Fibroblast of the aortic adventitia (primary cell): ENCODE measurements at regions not wholly inside any gene's neighbourhood (a gene's known extent, or its start where the extent isn't known, plus 50 kb on each side); places are given as distances from the start of the nearest gene placed in this dataset.

Experiments
- DNase-seq: peaks from one replicate; pipeline ENCODE4 v3.0.0-alpha.2; 2010; ENCODE audit warnings: low read depth
- H3K4me3 ChIP-seq: 2 replicates; pipeline ENCODE4 v1.5.1; 2011; ENCODE audit warnings: low read depth, mild to moderate bottlenecking, control low read depth, low read length, moderate library complexity
- TF ChIP-seq, protein P1 (sequence below): IDR thresholded peaks from 2 replicates; pipeline ENCODE4 v1.5.1; 2011; ENCODE audit warnings: mild to moderate bottlenecking, low read length, control low read depth, inconsistent platforms; ENCODE audit not compliant: insufficient read depth

DNA sequence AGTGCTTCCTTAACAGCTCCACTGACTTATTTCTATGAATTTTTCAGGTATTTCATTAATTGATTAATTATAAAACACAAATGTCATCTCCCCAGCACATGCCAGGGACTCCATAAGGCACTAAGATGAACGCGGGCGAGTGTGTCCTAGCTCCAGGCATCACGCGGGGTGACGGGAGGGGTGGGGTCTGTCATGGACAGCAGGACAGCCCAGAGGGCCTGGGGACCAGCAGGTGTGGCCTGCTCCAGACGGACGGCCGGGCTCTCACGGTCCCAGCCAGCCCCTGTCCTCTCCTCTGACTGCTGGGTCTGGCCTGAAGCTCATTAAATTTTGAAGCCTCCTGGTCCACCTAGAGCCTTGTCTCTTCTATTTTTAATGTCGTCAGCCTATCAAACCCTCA, 531.1 kb downstream of the BRD1 start:
- TF ChIP-seq, protein P1, sequence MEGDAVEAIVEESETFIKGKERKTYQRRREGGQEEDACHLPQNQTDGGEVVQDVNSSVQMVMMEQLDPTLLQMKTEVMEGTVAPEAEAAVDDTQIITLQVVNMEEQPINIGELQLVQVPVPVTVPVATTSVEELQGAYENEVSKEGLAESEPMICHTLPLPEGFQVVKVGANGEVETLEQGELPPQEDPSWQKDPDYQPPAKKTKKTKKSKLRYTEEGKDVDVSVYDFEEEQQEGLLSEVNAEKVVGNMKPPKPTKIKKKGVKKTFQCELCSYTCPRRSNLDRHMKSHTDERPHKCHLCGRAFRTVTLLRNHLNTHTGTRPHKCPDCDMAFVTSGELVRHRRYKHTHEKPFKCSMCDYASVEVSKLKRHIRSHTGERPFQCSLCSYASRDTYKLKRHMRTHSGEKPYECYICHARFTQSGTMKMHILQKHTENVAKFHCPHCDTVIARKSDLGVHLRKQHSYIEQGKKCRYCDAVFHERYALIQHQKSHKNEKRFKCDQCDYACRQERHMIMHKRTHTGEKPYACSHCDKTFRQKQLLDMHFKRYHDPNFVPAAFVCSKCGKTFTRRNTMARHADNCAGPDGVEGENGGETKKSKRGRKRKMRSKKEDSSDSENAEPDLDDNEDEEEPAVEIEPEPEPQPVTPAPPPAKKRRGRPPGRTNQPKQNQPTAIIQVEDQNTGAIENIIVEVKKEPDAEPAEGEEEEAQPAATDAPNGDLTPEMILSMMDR = no peak
- no peak for DNase-seq
- H3K4me3 ChIP-seq = no peak overlapping the region

DNA sequence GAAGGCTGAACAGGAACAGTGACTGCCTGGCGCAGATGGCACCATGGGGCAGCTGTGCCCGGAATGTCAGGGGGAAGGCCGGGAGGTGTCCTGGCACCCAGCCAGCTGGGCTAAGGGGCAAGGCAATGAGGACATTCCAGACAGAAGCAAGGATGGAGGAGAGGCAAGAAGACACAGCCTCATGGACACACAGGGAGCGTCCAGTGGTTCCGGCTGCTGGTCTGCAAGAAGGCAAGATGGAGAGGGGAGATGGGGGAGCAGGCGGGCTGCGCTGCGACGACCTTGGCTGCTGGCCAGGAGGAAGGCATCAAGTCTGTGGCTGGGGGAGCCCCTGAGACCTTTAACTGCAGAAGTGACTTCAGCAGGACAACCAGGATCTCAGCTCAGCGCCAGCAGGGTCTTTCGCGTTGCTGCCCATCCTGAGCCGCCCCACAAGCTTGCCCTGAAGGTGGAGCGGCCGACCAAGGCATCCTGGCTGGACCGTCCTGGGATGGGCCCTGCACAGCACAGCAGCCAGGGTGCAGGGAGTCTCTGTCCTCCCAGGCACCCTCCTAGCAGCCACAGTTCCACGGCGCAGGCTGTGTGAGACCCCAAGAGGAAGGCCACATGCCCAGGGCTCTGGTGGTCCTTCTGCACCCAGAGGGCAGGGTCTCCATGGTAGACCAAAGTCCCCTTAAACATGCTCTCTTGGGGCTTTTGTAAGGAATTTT, 531.7 kb downstream of the BRD1 start:
- no peak for DNase-seq
- TF ChIP-seq, protein P1 = no peak
- no peak overlapping the region for H3K4me3 ChIP-seq

DNA sequence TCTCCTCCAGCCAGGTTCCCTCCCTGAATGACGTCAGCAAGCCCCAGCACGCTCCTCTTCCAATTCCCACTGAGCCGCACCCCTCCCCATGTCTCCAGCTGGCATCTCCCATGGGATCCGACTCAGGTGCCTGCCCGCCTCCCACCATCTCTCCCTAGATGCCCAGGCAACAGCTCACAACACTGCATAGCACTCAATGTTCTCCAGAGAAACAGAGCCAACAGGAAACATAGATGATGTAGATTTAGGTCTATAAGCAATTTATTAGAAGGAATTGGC, 532.3 kb downstream of the BRD1 start:
- TF ChIP-seq, protein P1 = no peak
- DNase-seq = no peak
- H3K4me3 ChIP-seq = no peak overlapping the region

DNA sequence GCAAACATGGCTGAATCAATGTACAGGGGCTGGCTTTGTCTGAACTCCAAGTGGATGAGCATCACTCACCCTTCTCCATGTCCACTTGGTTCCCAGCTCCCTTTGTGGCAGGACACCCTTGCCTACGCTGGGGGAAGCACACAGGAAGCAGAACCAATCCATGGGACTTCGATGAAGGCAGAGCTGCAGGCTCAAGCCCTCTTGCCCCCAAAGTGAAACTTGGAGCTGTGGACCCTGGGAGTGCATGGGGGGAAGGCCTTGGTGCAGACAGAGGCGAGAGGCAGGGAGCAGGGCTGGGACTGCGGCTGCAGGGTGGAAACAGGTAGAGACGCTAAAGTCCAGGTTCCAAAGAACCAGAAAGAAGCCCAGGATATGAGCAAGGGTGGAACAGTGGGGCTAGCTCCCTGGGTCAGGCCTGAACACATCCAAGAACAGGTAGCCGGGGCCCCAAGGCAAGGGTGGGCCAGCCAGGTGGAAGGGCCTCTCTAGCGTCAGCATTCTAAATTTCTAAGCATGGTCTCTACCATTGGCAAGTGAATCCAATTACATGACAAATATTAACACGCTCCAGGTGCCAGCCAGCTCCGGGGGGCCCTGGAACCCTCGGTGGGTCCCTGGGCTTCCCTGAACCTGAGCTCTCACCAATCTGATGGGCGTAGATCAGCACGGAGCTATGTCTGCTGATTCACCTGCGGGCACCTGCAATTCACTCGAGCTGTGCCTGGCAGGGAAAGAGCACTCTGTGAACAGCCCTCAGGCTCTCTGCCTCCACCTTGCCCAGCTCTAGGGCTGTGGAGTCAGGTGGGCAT, 532.8 kb downstream of the BRD1 start:
- no peak for DNase-seq
- TF ChIP-seq, protein P1 = no peak
- no peak overlapping the region for H3K4me3 ChIP-seq

DNA sequence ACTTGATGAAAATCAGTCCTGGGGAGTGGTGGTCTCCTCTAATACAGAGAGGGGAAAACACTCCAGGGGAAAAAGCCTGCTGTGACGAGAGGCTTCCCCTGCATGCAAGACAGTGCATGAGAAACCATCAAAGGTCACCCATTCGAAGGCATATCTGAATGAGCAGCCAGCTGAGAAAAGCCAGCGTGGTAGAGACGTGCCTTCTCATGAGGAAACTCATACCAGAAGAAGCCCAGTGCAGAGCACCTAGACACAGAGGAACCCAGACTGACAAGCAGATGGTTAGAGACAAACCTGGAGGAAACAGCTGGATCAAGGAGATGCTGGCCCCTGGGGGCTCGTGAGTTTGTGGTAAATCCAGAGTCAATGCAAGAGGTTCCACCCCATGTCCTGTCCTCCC, 534.8 kb downstream of the BRD1 start:
- DNase-seq = no peak
- TF ChIP-seq, protein P1 = no peak
- H3K4me3 ChIP-seq = no peak overlapping the region

DNA sequence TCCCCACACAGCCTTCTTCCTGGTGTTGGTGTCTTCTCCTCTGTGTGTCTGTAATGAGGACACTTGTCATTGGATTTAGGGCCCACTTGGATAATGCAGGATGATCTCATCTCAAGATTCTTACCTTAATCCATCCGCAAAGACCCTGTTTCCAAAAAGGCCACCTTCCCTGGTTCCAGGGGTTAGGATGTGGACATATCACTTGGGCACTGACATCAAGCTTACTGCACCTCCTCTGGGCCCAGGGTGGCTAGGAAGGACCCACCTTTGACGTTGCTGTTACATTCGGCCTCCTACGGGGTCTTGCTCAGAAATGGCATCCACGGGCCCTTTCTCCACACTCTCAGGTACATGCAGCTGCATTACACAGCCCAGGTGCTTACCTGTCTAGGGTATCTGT, 535.9 kb downstream of the BRD1 start:
- no peak for DNase-seq
- no peak overlapping the region for H3K4me3 ChIP-seq
- TF ChIP-seq, protein P1 = no peak

DNA sequence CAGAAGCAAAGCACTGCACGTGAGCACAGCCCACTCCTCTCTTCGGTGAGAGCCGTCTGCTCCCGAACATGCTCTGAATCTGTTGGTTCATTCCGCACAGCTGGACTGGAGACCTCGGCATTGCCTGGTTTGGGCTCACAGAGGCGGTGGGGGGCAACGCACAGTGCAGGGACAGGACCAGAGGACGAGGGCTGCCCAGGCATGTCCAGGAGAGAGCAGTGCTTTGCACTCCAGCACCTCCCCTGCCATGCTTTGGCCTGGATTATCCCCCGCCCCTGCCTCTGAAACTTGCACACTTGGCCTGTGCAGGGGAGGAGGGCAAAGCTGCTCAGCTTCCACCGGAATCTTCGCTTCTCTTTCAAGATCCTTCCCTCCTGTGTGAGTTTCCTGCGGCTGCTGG, 536.5 kb downstream of the BRD1 start:
- H3K4me3 ChIP-seq = no peak overlapping the region

More for the DNA sequence above, 536.5 kb downstream of the BRD1 start:
- TF ChIP-seq, protein P1 = no peak
- no peak for DNase-seq
